PC-9 (cell line): ENCODE measurements at regions not wholly inside any gene's neighbourhood (a gene's known extent, or its start where the extent isn't known, plus 50 kb on each side); places are given as distances from the start of the nearest gene placed in this dataset.
"Not testable (repeated sequence)": the region's sequence is repeated elsewhere in the genome, so short reads cannot be mapped to it uniquely, and the experiment has no call there.

Experiments used
- BruUV-seq: library from RNA; stranded (reverse); fragments of 400-500 nt; replicated peaks from 2 replicates; lab custom pipeline; 2021; lab: Mats Ljungman, UMichigan
- CTCF ChIA-PET: fragments of 300-600 bp; sonication (Branson Sonifier 250); formaldehyde crosslinking; loops from one replicate; lab custom pipeline; 2022; ENCODE audit warnings: antibody characterized with exemption; lab: Charles Lee
- POLR2A ChIA-PET: fragments of 300-600 bp; sonication (Branson Sonifier 250); formaldehyde crosslinking; loops from one replicate; lab custom pipeline; 2022; ENCODE audit warnings: antibody characterized with exemption; ENCODE audit not compliant: unreplicated experiment; lab: Charles Lee
- DNase-seq, 2 experiments: peaks; one replicate each; pipeline versions ENCODE4 v3.0.0 to v3.0.0-alpha.2; 2015 to 2022; ENCODE audit warnings: mixed read lengths in 1 of 2
- H2AFZ ChIP-seq: fragments of 200-600 bp; sonication (generic); 2 replicates; pipeline ENCODE4 v1.8.1; 2017; ENCODE audit warnings: antibody characterized with exemption
- H3F3A ChIP-seq: fragments of 200-600 bp; sonication (generic); 2 replicates; pipeline ENCODE4 v1.8.1; 2017; ENCODE audit warnings: antibody characterized with exemption, mild to moderate bottlenecking, low read depth; ENCODE audit not compliant: insufficient read depth
- H3K27ac ChIP-seq: fragments of 200-600 bp; sonication (generic); 2 replicates; pipeline ENCODE4 v1.6.1; 2016; ENCODE audit warnings: mixed run types
- H3K27me3 ChIP-seq: fragments of 200-600 bp; sonication (generic); 2 replicates; pipeline ENCODE4 v1.6.1; 2016; ENCODE audit warnings: low read depth, mixed run types; ENCODE audit not compliant: insufficient read depth
- H3K36me3 ChIP-seq: fragments of 200-600 bp; sonication (generic); 2 replicates; pipeline ENCODE4 v1.6.1; 2016; ENCODE audit warnings: low read depth, mixed run types
- H3K4me1 ChIP-seq: fragments of 200-600 bp; sonication (generic); replicated peaks from 2 replicates; pipeline ENCODE4 v1.6.1; 2016; ENCODE audit warnings: mixed run types; ENCODE audit not compliant: insufficient read depth
- H3K4me2 ChIP-seq: fragments of 200-600 bp; sonication (generic); 2 replicates; pipeline ENCODE4 v1.6.1; 2017; ENCODE audit warnings: mixed run types
- H3K4me3 ChIP-seq: fragments of 200-600 bp; sonication (generic); 2 replicates; pipeline ENCODE4 v1.6.1; 2016; ENCODE audit warnings: mixed run types
- H3K79me2 ChIP-seq: fragments of 200-600 bp; sonication (generic); 2 replicates; pipeline ENCODE4 v1.6.1; 2017; ENCODE audit warnings: low read depth, mixed run types
- H3K9me2 ChIP-seq: fragments of 200-600 bp; sonication (generic); 2 replicates; pipeline ENCODE4 v1.8.1; 2017; ENCODE audit warnings: mild to moderate bottlenecking; ENCODE audit not compliant: insufficient read depth
- H3K9me3 ChIP-seq: fragments of 200-600 bp; sonication (generic); 2 replicates; pipeline ENCODE4 v1.8.1; 2016; ENCODE audit warnings: low read depth; ENCODE audit not compliant: insufficient read depth
- H4K20me1 ChIP-seq: fragments of 200-600 bp; sonication (generic); 2 replicates; pipeline ENCODE4 v1.8.1; 2017; ENCODE audit not compliant: insufficient read depth
- EZH2 ChIP-seq: fragments of 200-600 bp; sonication (generic); IDR thresholded peaks from 2 replicates; pipeline ENCODE4 v1.8.0; 2017; ENCODE audit warnings: antibody characterized with exemption, low read depth
- intact Hi-C: fragments of 100-400 bp; cut with micrococcal nuclease; formaldehyde crosslinking; loops from one replicate; pipeline ENCODE4 v1.10.0; 2022; ENCODE audit not compliant: unreplicated experiment
- TF ChIP-seq, protein P1 (sequence below): fragments of 200-600 bp; sonication (generic); conservative IDR thresholded peaks from 2 replicates; pipeline ENCODE4 v1.6.1; 2017; ENCODE audit warnings: mixed run types, antibody characterized with exemption, mild to moderate bottlenecking, moderate library complexity

DNA sequence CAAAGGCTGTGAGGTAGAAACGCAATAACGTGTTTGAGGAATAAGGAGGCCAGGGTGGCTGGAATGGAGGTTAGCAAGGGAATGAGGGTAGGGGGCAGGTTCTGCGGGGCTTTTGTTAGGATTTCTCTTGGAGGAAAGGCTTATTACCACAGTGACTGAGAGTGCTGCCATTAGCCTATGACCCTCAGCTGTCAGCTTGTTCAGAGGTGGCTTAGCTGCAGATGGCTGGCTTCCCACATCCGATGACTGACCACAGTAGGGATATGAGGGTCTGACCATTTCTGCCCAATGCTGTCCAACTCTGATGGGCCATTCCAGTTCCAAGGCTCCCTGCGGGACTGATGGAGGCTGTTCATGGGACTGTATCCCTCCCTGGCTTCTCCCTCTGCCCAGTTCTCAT lies 181.8 kb downstream of the MIAT start:
- no peaks in the 10 kb centered on the region for H3K36me3 ChIP-seq
- no peak overlapping the region for H3K4me3 ChIP-seq
- H3F3A ChIP-seq = no peaks in the 10 kb centered on the region
- no peaks in the 10 kb centered on the region for H3K9me2 ChIP-seq
- no peaks in the 10 kb centered on the region for H3K4me1 ChIP-seq
- no peak overlapping the region for H3K4me2 ChIP-seq
- H3K27ac ChIP-seq = no peak overlapping the region
- TF ChIP-seq, protein P1, sequence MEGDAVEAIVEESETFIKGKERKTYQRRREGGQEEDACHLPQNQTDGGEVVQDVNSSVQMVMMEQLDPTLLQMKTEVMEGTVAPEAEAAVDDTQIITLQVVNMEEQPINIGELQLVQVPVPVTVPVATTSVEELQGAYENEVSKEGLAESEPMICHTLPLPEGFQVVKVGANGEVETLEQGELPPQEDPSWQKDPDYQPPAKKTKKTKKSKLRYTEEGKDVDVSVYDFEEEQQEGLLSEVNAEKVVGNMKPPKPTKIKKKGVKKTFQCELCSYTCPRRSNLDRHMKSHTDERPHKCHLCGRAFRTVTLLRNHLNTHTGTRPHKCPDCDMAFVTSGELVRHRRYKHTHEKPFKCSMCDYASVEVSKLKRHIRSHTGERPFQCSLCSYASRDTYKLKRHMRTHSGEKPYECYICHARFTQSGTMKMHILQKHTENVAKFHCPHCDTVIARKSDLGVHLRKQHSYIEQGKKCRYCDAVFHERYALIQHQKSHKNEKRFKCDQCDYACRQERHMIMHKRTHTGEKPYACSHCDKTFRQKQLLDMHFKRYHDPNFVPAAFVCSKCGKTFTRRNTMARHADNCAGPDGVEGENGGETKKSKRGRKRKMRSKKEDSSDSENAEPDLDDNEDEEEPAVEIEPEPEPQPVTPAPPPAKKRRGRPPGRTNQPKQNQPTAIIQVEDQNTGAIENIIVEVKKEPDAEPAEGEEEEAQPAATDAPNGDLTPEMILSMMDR = no peak
- TF ChIP-seq EZH2 = no peak
- H2AFZ ChIP-seq = no peak overlapping the region
- H3K27me3 ChIP-seq = peaks cover 13% of the 10 kb centered on the region; the same call in 1 of the 2 replicates
- no peaks in the 10 kb centered on the region for H3K79me2 ChIP-seq
- DNase-seq = no peak
- ChIA-PET POLR2A (no interaction called here), CTCF (no interaction called here)
- H3K9me3 ChIP-seq = no peaks in the 10 kb centered on the region
- BruUV-seq = no TSS peak
- intact Hi-C loops = no loop called here
- no peaks in the 10 kb centered on the region for H4K20me1 ChIP-seq

DNA sequence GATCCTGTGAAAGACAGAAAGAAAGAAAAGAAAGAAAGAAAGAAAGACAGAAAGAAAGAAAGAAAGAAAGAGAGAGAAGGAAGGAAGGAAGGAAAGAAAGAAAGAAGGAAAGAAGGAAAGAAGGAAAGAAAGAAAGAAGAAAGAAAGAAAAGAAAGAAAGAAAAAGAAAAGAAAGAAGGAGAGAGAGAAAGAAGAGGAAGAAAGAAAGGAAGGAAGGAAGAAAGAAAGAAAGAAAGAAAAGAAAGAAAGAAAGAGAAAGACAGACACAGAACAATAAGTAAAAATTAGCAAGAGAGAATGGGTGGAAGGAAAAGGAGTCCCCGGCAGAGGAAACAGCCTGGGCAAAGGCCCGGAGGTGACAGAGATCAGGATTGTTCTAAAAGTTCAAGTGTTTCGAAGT lies 183.4 kb downstream of the MIAT start:
- H3K9me2 ChIP-seq, H3K27ac ChIP-seq, H2AFZ ChIP-seq, DNase-seq, BruUV-seq, intact Hi-C loops, H3K4me1 ChIP-seq, H3K9me3 ChIP-seq, CTCF ChIA-PET, H3K79me2 ChIP-seq, H4K20me1 ChIP-seq, H3F3A ChIP-seq, H3K36me3 ChIP-seq, H3K4me2 ChIP-seq, H3K4me3 ChIP-seq, POLR2A ChIA-PET: not testable (repeated sequence)
- peaks cover 13% of the 10 kb centered on the region; the same call in 1 of the 2 replicates for H3K27me3 ChIP-seq

DNA sequence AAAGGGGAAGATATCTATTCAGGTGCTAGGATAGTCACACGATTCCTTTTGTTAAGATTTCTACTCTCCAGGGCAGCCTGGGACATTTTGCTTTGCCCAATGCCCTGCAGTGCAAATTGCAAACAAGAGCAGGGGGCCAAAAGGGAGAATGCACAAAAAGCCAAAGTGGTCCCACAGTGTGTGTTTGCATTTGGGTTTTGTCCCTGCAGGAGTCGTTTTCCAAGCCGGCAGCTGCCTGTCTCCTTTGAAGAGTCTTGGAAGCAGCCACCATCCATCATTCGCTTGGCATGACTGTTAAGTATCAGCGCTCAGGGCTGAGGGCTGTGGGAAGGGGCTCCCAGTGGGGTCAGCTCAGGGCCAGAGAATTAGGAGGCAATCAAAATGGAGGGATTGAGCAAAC lies 184.7 kb downstream of the MIAT start:
- no peak overlapping the region for H3K27ac ChIP-seq
- H3K4me2 ChIP-seq = no peak overlapping the region
- TF ChIP-seq, protein P1 = no peak
- TF ChIP-seq EZH2 = no peak
- no peaks in the 10 kb centered on the region for H3K36me3 ChIP-seq
- H3K27me3 ChIP-seq = peaks cover 13% of the 10 kb centered on the region; the same call in 1 of the 2 replicates
- no peaks in the 10 kb centered on the region for H3K4me1 ChIP-seq
- POLR2A ChIA-PET = no interaction called here
- H3K79me2 ChIP-seq = no peaks in the 10 kb centered on the region
- no peaks in the 10 kb centered on the region for H3F3A ChIP-seq
- BruUV-seq = no TSS peak
- no peaks in the 10 kb centered on the region for H4K20me1 ChIP-seq
- intact Hi-C loops = no loop called here
- DNase-seq = no peak
- H3K9me3 ChIP-seq = no peaks in the 10 kb centered on the region
- no peak overlapping the region for H3K4me3 ChIP-seq
- CTCF ChIA-PET = no interaction called here
- H2AFZ ChIP-seq = no peak overlapping the region
- H3K9me2 ChIP-seq = no peaks in the 10 kb centered on the region
